Breast epithelium (tissue), 4 donors: ENCODE measurements at regions not wholly inside any gene's neighbourhood (a gene's known extent, or its start where the extent isn't known, plus 50 kb on each side); places are given as distances from the start of the nearest gene placed in this dataset.
A peak's percentile ranks its signal among the peaks of the same experiment; 100 is the strongest.

Source experiments
- DNase-seq, 2 donors: peaks; one replicate each; pipeline ENCODE4 v3.0.0-alpha.2; 2019; ENCODE audit warnings: low spot score in 2 of 2
- H3K27ac ChIP-seq, 2 donors: fragments of 200-600 bp; sonication (generic) in 1 of 2; one replicate each; pipeline ENCODE4 v1.5.1; 2016 to 2019; ENCODE audit warnings: mild to moderate bottlenecking in 1 of 2
- H3K27me3 ChIP-seq, 2 donors: fragments of 200-600 bp; sonication (generic) in 1 of 2; one replicate each; pipeline versions ENCODE4 v1.5.1 to v1.6.0; 2017 to 2019; ENCODE audit warnings: control low read depth in 1 of 2, mild to moderate bottlenecking in 1 of 2
- H3K36me3 ChIP-seq: fragments of 200-600 bp; one replicate; pipeline ENCODE4 v1.5.1; 2019
- H3K4me1 ChIP-seq, 2 donors: fragments of 200-600 bp; sonication (generic); one replicate each; pipeline ENCODE4 v1.5.1; 2016 to 2019; ENCODE audit warnings: control low read depth in 1 of 2
- H3K4me3 ChIP-seq, 3 donors: fragments of 200-600 bp; sonication (generic); 1 replicate in 2 of 3; 2 replicates in 1 of 3; pipeline ENCODE4 v1.5.1; 2016 to 2019; ENCODE audit warnings: mild to moderate bottlenecking in 3 of 3, moderate library complexity in 2 of 3
- H3K9me3 ChIP-seq, 2 donors: fragments of 200-600 bp; sonication (generic) in 1 of 2; one replicate each; pipeline ENCODE4 v1.5.1; 2016 to 2019; ENCODE audit warnings: control low read depth in 1 of 2
- POLR2A ChIP-seq: fragments of 450-650 bp; IDR thresholded peaks from one replicate; pipeline ENCODE4 v1.6.1; 2016; ENCODE audit warnings: antibody characterized with exemption, mild to moderate bottlenecking, moderate library complexity
- POLR2AphosphoS5 ChIP-seq, 3 donors: sonication (generic); formaldehyde crosslinking; IDR thresholded peaks; one replicate each; pipeline ENCODE4 v1.6.1; 2017; ENCODE audit warnings: antibody characterized with exemption in 3 of 3
- intact Hi-C: fragments of 100-400 bp; cut with DNase I; formaldehyde crosslinking; loops from one replicate; pipeline ENCODE4 v1.15.1; 2023; ENCODE audit warnings: low total_unique reads
- TF ChIP-seq, protein P1 (sequence below), 3 donors: fragments of 450-650 bp; IDR thresholded peaks; one replicate each; pipeline ENCODE4 v1.5.1; 2016 to 2017; ENCODE audit warnings: antibody characterized with exemption in 3 of 3, mild to moderate bottlenecking in 3 of 3, moderate library complexity in 3 of 3

DNA sequence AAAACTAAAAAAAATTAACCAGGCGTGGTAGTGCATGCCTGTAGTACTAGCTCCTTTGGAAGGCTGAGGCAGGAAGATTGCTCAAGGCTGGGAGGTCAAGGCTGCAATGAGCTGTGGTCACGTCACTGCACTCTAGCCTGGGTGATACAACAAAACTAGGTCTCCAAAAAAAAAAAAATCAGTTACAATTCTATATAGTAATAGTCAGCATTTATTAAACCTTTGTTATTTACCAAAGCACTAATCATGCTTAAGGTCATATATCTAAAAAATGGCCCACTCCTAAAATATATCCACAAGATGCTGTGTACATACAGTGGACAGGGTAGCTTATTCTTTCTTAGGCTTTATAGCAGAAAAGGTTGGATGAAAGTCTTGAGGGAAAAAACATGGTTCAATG lies 152.4 kb downstream of the TFAP2A start:
- H3K27me3 ChIP-seq, result no peaks in the 10 kb centered on the region
- intact Hi-C loops, result no loop called here
- H3K4me1 ChIP-seq, result no peaks in the 10 kb centered on the region
- no peak for DNase-seq
- H3K27ac ChIP-seq, result no peak overlapping the region
- H3K9me3 ChIP-seq, result no peaks in the 10 kb centered on the region
- TF ChIP-seq POLR2A (no peak), POLR2AphosphoS5 (IDR thresholded peaks at IDR 0.05) (no peak)
- TF ChIP-seq, protein P1, sequence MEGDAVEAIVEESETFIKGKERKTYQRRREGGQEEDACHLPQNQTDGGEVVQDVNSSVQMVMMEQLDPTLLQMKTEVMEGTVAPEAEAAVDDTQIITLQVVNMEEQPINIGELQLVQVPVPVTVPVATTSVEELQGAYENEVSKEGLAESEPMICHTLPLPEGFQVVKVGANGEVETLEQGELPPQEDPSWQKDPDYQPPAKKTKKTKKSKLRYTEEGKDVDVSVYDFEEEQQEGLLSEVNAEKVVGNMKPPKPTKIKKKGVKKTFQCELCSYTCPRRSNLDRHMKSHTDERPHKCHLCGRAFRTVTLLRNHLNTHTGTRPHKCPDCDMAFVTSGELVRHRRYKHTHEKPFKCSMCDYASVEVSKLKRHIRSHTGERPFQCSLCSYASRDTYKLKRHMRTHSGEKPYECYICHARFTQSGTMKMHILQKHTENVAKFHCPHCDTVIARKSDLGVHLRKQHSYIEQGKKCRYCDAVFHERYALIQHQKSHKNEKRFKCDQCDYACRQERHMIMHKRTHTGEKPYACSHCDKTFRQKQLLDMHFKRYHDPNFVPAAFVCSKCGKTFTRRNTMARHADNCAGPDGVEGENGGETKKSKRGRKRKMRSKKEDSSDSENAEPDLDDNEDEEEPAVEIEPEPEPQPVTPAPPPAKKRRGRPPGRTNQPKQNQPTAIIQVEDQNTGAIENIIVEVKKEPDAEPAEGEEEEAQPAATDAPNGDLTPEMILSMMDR (IDR thresholded peaks at IDR 0.05), result no peak
- H3K4me3 ChIP-seq, result no peak overlapping the region
- no peaks in the 10 kb centered on the region for H3K36me3 ChIP-seq

DNA sequence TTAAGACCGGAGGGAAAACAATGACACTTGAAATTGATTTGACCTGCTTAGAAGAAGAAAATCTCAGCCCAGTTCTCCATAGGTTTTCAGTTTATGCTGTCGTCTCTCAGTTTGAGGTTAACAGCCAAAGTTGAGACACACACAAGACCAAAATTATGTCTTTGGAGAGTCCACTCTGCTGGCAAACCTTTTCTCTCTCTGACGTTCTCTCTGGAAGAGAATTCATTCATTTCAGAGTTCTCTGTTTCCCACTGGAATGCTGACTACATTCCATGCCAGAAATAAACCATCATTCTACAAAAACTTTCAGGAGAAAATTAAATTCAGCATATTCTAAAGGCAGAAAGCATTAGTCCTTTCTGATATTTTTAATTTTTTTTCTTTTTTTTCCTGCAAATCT lies 155.2 kb downstream of the TFAP2A start:
- H3K36me3 ChIP-seq, result no peaks in the 10 kb centered on the region
- no peaks in the 10 kb centered on the region for H3K4me1 ChIP-seq
- DNase-seq, result no peak
- no peaks in the 10 kb centered on the region for H3K27me3 ChIP-seq
- H3K4me3 ChIP-seq, result no peak overlapping the region
- intact Hi-C loops, result no loop called here
- TF ChIP-seq POLR2A, result no peak
- no peak for TF ChIP-seq POLR2AphosphoS5 (IDR thresholded peaks at IDR 0.05)
- TF ChIP-seq, protein P1 (IDR thresholded peaks at IDR 0.05), result no peak
- H3K9me3 ChIP-seq, result peaks cover 0 to 9% of the 10 kb centered on the region in 2 donors
- H3K27ac ChIP-seq, result no peak overlapping the region

DNA sequence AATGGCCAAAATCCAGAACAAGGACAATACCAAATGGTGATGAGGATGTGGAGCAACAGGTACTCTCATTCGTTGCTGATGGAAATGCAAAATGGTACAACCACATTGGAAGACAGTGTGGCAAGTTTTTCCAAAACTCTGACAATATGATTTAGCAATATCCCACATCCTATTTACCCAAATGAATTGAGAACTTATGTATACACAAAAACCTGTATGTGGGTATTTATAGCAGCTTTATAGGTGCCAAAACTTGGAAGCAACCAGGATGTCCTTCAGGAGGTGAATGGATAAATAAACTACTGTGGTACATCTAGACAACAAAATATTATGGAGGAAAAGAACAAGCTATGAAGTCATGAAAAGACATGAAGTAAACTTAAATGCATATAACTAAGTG lies 156.5 kb downstream of the TFAP2A start:
- Histone ChIP-seq H3K4me1 (no peaks in the 10 kb centered on the region), H3K4me3 (no peak overlapping the region), H3K27me3 (no peaks in the 10 kb centered on the region), H3K9me3 (peaks cover 0 to 9% of the 10 kb centered on the region in 2 donors), H3K27ac (no peak overlapping the region), H3K36me3 (no peaks in the 10 kb centered on the region)
- intact Hi-C loops, result no loop called here
- no peak for DNase-seq
- TF ChIP-seq, protein P1 (IDR thresholded peaks at IDR 0.05), result no peak
- TF ChIP-seq POLR2AphosphoS5 (IDR thresholded peaks at IDR 0.05), result no peak
- TF ChIP-seq POLR2A, result no peak

DNA sequence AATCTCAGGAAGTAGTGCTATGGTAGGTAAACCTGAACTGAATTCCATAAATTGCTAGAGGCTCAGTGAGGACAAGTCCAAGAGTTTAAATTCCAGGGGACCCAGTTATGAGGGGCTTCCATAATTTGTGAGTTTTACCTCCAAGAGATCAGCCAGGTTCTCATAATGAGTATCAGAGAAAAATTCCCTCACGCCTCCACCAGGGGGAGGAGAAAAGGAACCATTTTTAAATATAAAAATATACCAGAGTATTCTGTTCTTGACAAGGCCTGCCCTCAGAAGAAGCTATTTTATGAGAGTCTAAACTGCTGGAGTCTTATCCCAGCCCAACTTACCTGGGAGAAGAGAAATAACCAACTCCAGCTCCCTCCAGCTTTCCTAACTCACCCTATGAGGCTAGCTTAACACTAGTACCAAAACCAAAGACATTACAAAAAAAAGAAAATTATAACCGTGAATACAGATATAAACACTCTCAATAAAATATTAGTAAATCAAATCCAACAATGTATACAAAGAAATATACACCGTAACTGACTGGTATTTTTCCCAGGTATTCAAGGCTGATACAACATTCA lies 158.7 kb downstream of the TFAP2A start:
- no peak for DNase-seq
- Histone ChIP-seq H3K4me3 (no peak overlapping the region), H3K4me1 (no peaks in the 10 kb centered on the region), H3K27me3 (no peaks in the 10 kb centered on the region), H3K27ac (no peak overlapping the region), H3K9me3 (peaks cover 0 to 9% of the 10 kb centered on the region in 2 donors), H3K36me3 (no peaks in the 10 kb centered on the region)
- TF ChIP-seq POLR2A (no peak), POLR2AphosphoS5 (IDR thresholded peaks at IDR 0.05) (no peak)
- TF ChIP-seq, protein P1 (IDR thresholded peaks at IDR 0.05), result peak in 2 of 3 donors; percentile 15 to 18
- intact Hi-C loops, result no loop called here

DNA sequence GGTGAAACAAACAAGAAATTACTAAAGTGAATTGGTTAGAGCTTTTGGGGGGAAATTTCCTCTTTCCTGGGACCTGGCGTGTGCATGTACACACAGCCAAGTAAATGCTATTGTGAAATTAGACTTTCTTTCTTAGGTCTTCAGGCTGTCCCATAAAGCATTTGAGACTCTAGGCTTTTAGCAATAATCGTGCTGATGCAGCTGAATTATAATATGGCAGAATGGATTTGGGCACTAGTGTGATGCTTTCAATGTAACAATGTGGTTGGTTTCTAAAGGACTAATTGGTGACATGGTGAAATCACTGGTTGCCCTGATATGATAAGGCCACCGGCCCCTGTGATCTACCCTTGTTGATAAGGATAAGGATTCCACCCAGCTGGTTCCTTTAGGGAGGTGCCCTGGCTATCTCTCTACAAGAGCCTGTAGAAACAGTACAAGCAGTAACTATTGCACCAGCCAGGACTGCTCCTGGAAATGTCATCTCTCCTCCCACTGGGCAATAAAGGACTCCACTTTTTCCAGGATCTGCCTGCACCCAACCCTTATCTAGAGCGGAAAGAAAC lies 164.1 kb downstream of the TFAP2A start:
- Histone ChIP-seq H3K36me3 (no peaks in the 10 kb centered on the region), H3K4me1 (no peaks in the 10 kb centered on the region), H3K27me3 (no peaks in the 10 kb centered on the region), H3K9me3 (no peaks in the 10 kb centered on the region), H3K27ac (no peak overlapping the region), H3K4me3 (no peak overlapping the region)
- TF ChIP-seq POLR2AphosphoS5 (IDR thresholded peaks at IDR 0.05) (no peak), POLR2A (no peak)
- TF ChIP-seq, protein P1 (IDR thresholded peaks at IDR 0.05), result no peak
- intact Hi-C loops, result no loop called here
- no peak for DNase-seq
